C4-2B (cell line): ENCODE measurements at regions not wholly inside any gene's neighbourhood (a gene's known extent, or its start where the extent isn't known, plus 50 kb on each side); places are given as distances from the start of the nearest gene placed in this dataset.

Experiments
- CTCF ChIP-seq: fragments of 450-650 bp; conservative IDR thresholded peaks from 2 replicates; pipeline ENCODE4 v1.5.1; 2017; ENCODE audit warnings: mild to moderate bottlenecking
- ZFX ChIP-seq: fragments of 450-650 bp; IDR thresholded peaks from 2 replicates; pipeline ENCODE4 v1.6.1; 2017

- TF ChIP-seq CTCF (no peak), ZFX (no peak)
Measured at GRCh38 chr5:30994902-30995301, 198.6 kb upstream of the CDH6 start.
